DND-41 (cell line): ENCODE measurements at regions not wholly inside any gene's neighbourhood (a gene's known extent, or its start where the extent isn't known, plus 50 kb on each side); places are given as distances from the start of the nearest gene placed in this dataset.

ENCODE experiments used
- ATAC-seq: fragments of 200-7000 bp; cut with Tn5 transposase; 3 replicates; pipeline ENCODE4 v1.9.1; 2021; ENCODE audit warnings: low read depth; ENCODE audit not compliant: insufficient read depth
- DNase-seq: peaks from one replicate; pipeline ENCODE4 v3.0.0-alpha.2; 2020
- H2AFZ ChIP-seq: 2 replicates; pipeline ENCODE4 v1.6.0; 2012; ENCODE audit warnings: low read depth, low read length
- H3K27ac ChIP-seq: 2 replicates; pipeline ENCODE4 v1.5.1; 2012; ENCODE audit warnings: low read length, inconsistent platforms
- H3K27me3 ChIP-seq: fragments of 200-600 bp; sonication (generic); 2 replicates; pipeline ENCODE4 v1.6.0; 2012; ENCODE audit warnings: low read length, mild to moderate bottlenecking, inconsistent platforms; ENCODE audit not compliant: insufficient read depth, poor library complexity
- H3K36me3 ChIP-seq: 2 replicates; pipeline ENCODE4 v1.5.1; 2012; ENCODE audit warnings: low read length, inconsistent platforms; ENCODE audit not compliant: insufficient read depth
- H3K4me1 ChIP-seq: 2 replicates; pipeline ENCODE4 v1.5.1; 2012; ENCODE audit warnings: mild to moderate bottlenecking, low read length; ENCODE audit not compliant: insufficient read depth
- H3K4me2 ChIP-seq: 2 replicates; pipeline ENCODE4 v1.6.0; 2012; ENCODE audit warnings: mild to moderate bottlenecking, moderate library complexity, low read length, inconsistent platforms; ENCODE audit not compliant: insufficient read depth
- H3K4me3 ChIP-seq, 2 experiments: fragments of 200-600 bp in 1 of 2; shearing (Covaris generic) in 1 of 2; 2 replicates each; pipeline ENCODE4 v1.5.1; 2012 to 2016; ENCODE audit warnings: inconsistent platforms in 2 of 2, low read length in 2 of 2, mild to moderate bottlenecking in 2 of 2, low read depth in 1 of 2, moderate library complexity in 1 of 2
- H3K79me2 ChIP-seq: 2 replicates; pipeline ENCODE4 v1.6.0; 2012; ENCODE audit warnings: low read length, inconsistent platforms; ENCODE audit not compliant: insufficient read depth
- H3K9ac ChIP-seq: 2 replicates; pipeline ENCODE4 v1.6.0; 2012; ENCODE audit warnings: low read depth, mild to moderate bottlenecking, inconsistent platforms, low read length, moderate library complexity
- H3K9me3 ChIP-seq: 2 replicates; pipeline ENCODE4 v1.5.1; 2012; ENCODE audit warnings: low read length, moderate library complexity, mild to moderate bottlenecking, inconsistent platforms; ENCODE audit not compliant: insufficient read depth, severe bottlenecking
- H4K20me1 ChIP-seq: 2 replicates; pipeline ENCODE4 v1.6.0; 2012; ENCODE audit warnings: low read length; ENCODE audit not compliant: insufficient read depth
- EZH2 ChIP-seq: IDR thresholded peaks from 3 replicates; pipeline ENCODE4 v1.6.1; 2012; ENCODE audit warnings: borderline replicate concordance, low read depth, mild to moderate bottlenecking, moderate library complexity, low read length, inconsistent platforms; ENCODE audit not compliant: severe bottlenecking
- TF ChIP-seq, protein P1 (sequence below): IDR thresholded peaks from 2 replicates; pipeline ENCODE4 v1.5.1; 2012; ENCODE audit warnings: borderline replicate concordance, low read length, moderate library complexity, mild to moderate bottlenecking; ENCODE audit not compliant: poor library complexity, severe bottlenecking; ENCODE audit errors: extremely low read depth

- H3K79me2 ChIP-seq, result no peaks in the 10 kb centered on the region
- H3K4me3 ChIP-seq, result no peak overlapping the region
- TF ChIP-seq, protein P1, sequence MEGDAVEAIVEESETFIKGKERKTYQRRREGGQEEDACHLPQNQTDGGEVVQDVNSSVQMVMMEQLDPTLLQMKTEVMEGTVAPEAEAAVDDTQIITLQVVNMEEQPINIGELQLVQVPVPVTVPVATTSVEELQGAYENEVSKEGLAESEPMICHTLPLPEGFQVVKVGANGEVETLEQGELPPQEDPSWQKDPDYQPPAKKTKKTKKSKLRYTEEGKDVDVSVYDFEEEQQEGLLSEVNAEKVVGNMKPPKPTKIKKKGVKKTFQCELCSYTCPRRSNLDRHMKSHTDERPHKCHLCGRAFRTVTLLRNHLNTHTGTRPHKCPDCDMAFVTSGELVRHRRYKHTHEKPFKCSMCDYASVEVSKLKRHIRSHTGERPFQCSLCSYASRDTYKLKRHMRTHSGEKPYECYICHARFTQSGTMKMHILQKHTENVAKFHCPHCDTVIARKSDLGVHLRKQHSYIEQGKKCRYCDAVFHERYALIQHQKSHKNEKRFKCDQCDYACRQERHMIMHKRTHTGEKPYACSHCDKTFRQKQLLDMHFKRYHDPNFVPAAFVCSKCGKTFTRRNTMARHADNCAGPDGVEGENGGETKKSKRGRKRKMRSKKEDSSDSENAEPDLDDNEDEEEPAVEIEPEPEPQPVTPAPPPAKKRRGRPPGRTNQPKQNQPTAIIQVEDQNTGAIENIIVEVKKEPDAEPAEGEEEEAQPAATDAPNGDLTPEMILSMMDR, result no peak
- TF ChIP-seq EZH2, result no peak
- no peaks in the 10 kb centered on the region for H3K4me1 ChIP-seq
- H3K9ac ChIP-seq, result no peak overlapping the region
- H3K9me3 ChIP-seq, result no peaks in the 10 kb centered on the region
- no peaks in the 10 kb centered on the region for H3K36me3 ChIP-seq
- no peak overlapping the region for H3K4me2 ChIP-seq
- no peak overlapping the region for H3K27ac ChIP-seq
- H3K27me3 ChIP-seq, result no peaks in the 10 kb centered on the region
- DNase-seq (no peak), ATAC-seq (no peak)
- H4K20me1 ChIP-seq, result no peaks in the 10 kb centered on the region
- H2AFZ ChIP-seq, result no peak overlapping the region
Observed at GRCh38 chr4:188958346-188958745, 819.1 kb downstream of the TRIML1 start.

- Histone ChIP-seq H3K9ac (no peak overlapping the region), H3K4me1 (no peaks in the 10 kb centered on the region), H2AFZ (no peak overlapping the region), H3K36me3 (no peaks in the 10 kb centered on the region), H3K4me2 (no peak overlapping the region), H3K79me2 (no peaks in the 10 kb centered on the region), H3K27ac (no peak overlapping the region), H3K27me3 (no peaks in the 10 kb centered on the region), H3K9me3 (no peaks in the 10 kb centered on the region), H3K4me3 (no peak overlapping the region), H4K20me1 (no peaks in the 10 kb centered on the region)
- TF ChIP-seq EZH2, result no peak
- TF ChIP-seq, protein P1, result no peak
- DNase-seq (no peak), ATAC-seq (no peak)
Observed at GRCh38 chr4:188959424-188959823, 820.2 kb downstream of the TRIML1 start.

GRCh38 chr4:188960411-188961093 is 821.3 kb downstream of the TRIML1 start:
- DNase-seq, result no peak
- H2AFZ ChIP-seq, result no peak overlapping the region
- no peaks in the 10 kb centered on the region for H4K20me1 ChIP-seq
- no peak overlapping the region for H3K9ac ChIP-seq
- no peak overlapping the region for H3K27ac ChIP-seq
- no peaks in the 10 kb centered on the region for H3K4me1 ChIP-seq
- no peaks in the 10 kb centered on the region for H3K79me2 ChIP-seq
- ATAC-seq, result no peak
- no peaks in the 10 kb centered on the region for H3K36me3 ChIP-seq
- H3K27me3 ChIP-seq, result no peaks in the 10 kb centered on the region
- TF ChIP-seq, protein P1, result no peak
- no peak for TF ChIP-seq EZH2
- H3K4me2 ChIP-seq, result no peak overlapping the region
- no peaks in the 10 kb centered on the region for H3K9me3 ChIP-seq
- no peak overlapping the region for H3K4me3 ChIP-seq

- no peak for DNase-seq
- Histone ChIP-seq H3K4me2 (no peak overlapping the region), H3K9ac (no peak overlapping the region), H3K4me3 (no peak overlapping the region), H4K20me1 (no peaks in the 10 kb centered on the region), H3K79me2 (no peaks in the 10 kb centered on the region), H3K4me1 (no peaks in the 10 kb centered on the region), H3K27ac (no peak overlapping the region), H3K27me3 (no peaks in the 10 kb centered on the region), H3K36me3 (no peaks in the 10 kb centered on the region), H2AFZ (no peak overlapping the region), H3K9me3 (no peaks in the 10 kb centered on the region)
- ATAC-seq, result no peak
- no peak for TF ChIP-seq EZH2
- TF ChIP-seq, protein P1, result peak; percentile 10
Observed at GRCh38 chr4:188971125-188971524, 831.9 kb downstream of the TRIML1 start.
